Panc1 (cell line): ENCODE measurements at regions not wholly inside any gene's neighbourhood (a gene's known extent, or its start where the extent isn't known, plus 50 kb on each side); places are given as distances from the start of the nearest gene placed in this dataset.
A peak's percentile ranks its signal among the peaks of the same experiment; 100 is the strongest.

Experiments used
- ATAC-seq: fragments of 200-7000 bp; cut with Tn5 transposase; 2 replicates; pipeline ENCODE4 v1.9.1; 2020; ENCODE audit warnings: mild to moderate bottlenecking, moderate library complexity
- BruUV-seq: library from RNA; stranded (reverse); fragments of 400-500 nt; replicated peaks from 2 replicates; lab custom pipeline; 2021; lab: Mats Ljungman, UMichigan
- CTCF ChIA-PET: fragments of 300-600 bp; sonication (Branson Sonifier 250); formaldehyde crosslinking; loops from one replicate; lab custom pipeline; 2022; ENCODE audit warnings: antibody characterized with exemption; lab: Charles Lee
- POLR2A ChIA-PET: fragments of 300-600 bp; sonication (Branson Sonifier 250); formaldehyde crosslinking; loops from one replicate; lab custom pipeline; 2022; ENCODE audit warnings: antibody characterized with exemption; lab: Charles Lee
- DNase-seq: peaks from one replicate; pipeline ENCODE4 v3.0.0-alpha.2; 2010; ENCODE audit warnings: low read depth, low spot score
- H3K27ac ChIP-seq: 2 replicates; pipeline ENCODE4 v1.5.1; 2011; ENCODE audit warnings: mild to moderate bottlenecking, low read length, inconsistent platforms
- H3K27me3 ChIP-seq: fragments of 200-500 bp; sonication (Bioruptor generic); 2 replicates; pipeline ENCODE4 v1.6.0; 2014; ENCODE audit warnings: low read length, inconsistent platforms; ENCODE audit not compliant: control insufficient read depth, insufficient read depth
- H3K36me3 ChIP-seq: fragments of 200-500 bp; sonication (Bioruptor generic); 2 replicates; pipeline ENCODE4 v1.5.1; 2014; ENCODE audit warnings: inconsistent platforms, mild to moderate bottlenecking, low read length, moderate library complexity; ENCODE audit not compliant: control insufficient read depth, insufficient read depth
- H3K4me1 ChIP-seq: 2 replicates; pipeline ENCODE4 v1.5.1; 2011; ENCODE audit warnings: inconsistent platforms, mild to moderate bottlenecking, low read length, moderate library complexity; ENCODE audit not compliant: control insufficient read depth, insufficient read depth
- H3K4me3 ChIP-seq, 2 experiments: 2 replicates each; pipeline ENCODE4 v1.5.1; 2011 to 2012; ENCODE audit warnings: low read depth in 2 of 2, low read length in 2 of 2, mild to moderate bottlenecking in 2 of 2, inconsistent platforms in 1 of 2, moderate library complexity in 1 of 2
- H3K9me3 ChIP-seq: fragments of 200-500 bp; sonication (Bioruptor generic); 2 replicates; pipeline ENCODE4 v1.5.1; 2014; ENCODE audit warnings: low read depth, mild to moderate bottlenecking, inconsistent platforms, low read length, moderate library complexity; ENCODE audit not compliant: control insufficient read depth, insufficient read depth
- POLR2AphosphoS5 ChIP-seq: IDR thresholded peaks from 2 replicates; pipeline ENCODE4 v1.6.1; 2012; ENCODE audit warnings: mild to moderate bottlenecking, low read depth, low read length, moderate library complexity
- SIN3A ChIP-seq: IDR thresholded peaks from 2 replicates; pipeline ENCODE4 v1.6.1; 2012; ENCODE audit warnings: low read depth, mild to moderate bottlenecking, low read length, moderate library complexity, borderline replicate concordance; ENCODE audit not compliant: insufficient read depth
- TCF7L2 ChIP-seq: IDR thresholded peaks from 2 replicates; pipeline ENCODE4 v1.6.1; 2011; ENCODE audit warnings: mild to moderate bottlenecking, low read depth, low read length, inconsistent platforms
- in situ Hi-C: cut with HindIII; loops from 2 replicates; pipeline ENCODE4 v1.10.0; 2016; ENCODE audit warnings: low sequenced_read_pairs, low pct_unique_long_range_greater_than_20kb
- intact Hi-C: fragments of 100-400 bp; cut with micrococcal nuclease; formaldehyde crosslinking; loops from one replicate; pipeline ENCODE4 v1.10.0; 2022; ENCODE audit not compliant: unreplicated experiment
- TF ChIP-seq, protein P1 (sequence below): fragments of 450-650 bp; IDR thresholded peaks from 2 replicates; pipeline ENCODE4 v1.5.1; 2017; ENCODE audit warnings: mild to moderate bottlenecking
- TF ChIP-seq, protein P2 (sequence below), 2 experiments: IDR thresholded peaks; 2 replicates each; pipeline ENCODE4 v1.6.1; 2011 to 2012; ENCODE audit warnings: low read depth in 2 of 2, control low read depth in 1 of 2, low read length in 1 of 2, mild to moderate bottlenecking in 1 of 2, moderate library complexity in 1 of 2; ENCODE audit not compliant: insufficient read depth in 1 of 2

GRCh38 chr15:83379579-83379959, 67.6 kb upstream of the SH3GL3 start:
- Histone ChIP-seq H3K36me3 (no peaks in the 10 kb centered on the region), H3K27me3 (peaks cover 2% of the 10 kb centered on the region; the same call in 1 of the 2 replicates), H3K9me3 (no peaks in the 10 kb centered on the region), H3K4me1 (no peaks in the 10 kb centered on the region), H3K27ac (no peak overlapping the region), H3K4me3 (no peak overlapping the region)
- peak; percentile 67 for ATAC-seq
- BruUV-seq: no TSS peak
- CTCF ChIA-PET: no interaction called here
- TF ChIP-seq SIN3A (no peak), POLR2AphosphoS5 (no peak), TCF7L2 (no peak)
- TF ChIP-seq, protein P1, sequence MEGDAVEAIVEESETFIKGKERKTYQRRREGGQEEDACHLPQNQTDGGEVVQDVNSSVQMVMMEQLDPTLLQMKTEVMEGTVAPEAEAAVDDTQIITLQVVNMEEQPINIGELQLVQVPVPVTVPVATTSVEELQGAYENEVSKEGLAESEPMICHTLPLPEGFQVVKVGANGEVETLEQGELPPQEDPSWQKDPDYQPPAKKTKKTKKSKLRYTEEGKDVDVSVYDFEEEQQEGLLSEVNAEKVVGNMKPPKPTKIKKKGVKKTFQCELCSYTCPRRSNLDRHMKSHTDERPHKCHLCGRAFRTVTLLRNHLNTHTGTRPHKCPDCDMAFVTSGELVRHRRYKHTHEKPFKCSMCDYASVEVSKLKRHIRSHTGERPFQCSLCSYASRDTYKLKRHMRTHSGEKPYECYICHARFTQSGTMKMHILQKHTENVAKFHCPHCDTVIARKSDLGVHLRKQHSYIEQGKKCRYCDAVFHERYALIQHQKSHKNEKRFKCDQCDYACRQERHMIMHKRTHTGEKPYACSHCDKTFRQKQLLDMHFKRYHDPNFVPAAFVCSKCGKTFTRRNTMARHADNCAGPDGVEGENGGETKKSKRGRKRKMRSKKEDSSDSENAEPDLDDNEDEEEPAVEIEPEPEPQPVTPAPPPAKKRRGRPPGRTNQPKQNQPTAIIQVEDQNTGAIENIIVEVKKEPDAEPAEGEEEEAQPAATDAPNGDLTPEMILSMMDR: no peak
- TF ChIP-seq, protein P2, sequence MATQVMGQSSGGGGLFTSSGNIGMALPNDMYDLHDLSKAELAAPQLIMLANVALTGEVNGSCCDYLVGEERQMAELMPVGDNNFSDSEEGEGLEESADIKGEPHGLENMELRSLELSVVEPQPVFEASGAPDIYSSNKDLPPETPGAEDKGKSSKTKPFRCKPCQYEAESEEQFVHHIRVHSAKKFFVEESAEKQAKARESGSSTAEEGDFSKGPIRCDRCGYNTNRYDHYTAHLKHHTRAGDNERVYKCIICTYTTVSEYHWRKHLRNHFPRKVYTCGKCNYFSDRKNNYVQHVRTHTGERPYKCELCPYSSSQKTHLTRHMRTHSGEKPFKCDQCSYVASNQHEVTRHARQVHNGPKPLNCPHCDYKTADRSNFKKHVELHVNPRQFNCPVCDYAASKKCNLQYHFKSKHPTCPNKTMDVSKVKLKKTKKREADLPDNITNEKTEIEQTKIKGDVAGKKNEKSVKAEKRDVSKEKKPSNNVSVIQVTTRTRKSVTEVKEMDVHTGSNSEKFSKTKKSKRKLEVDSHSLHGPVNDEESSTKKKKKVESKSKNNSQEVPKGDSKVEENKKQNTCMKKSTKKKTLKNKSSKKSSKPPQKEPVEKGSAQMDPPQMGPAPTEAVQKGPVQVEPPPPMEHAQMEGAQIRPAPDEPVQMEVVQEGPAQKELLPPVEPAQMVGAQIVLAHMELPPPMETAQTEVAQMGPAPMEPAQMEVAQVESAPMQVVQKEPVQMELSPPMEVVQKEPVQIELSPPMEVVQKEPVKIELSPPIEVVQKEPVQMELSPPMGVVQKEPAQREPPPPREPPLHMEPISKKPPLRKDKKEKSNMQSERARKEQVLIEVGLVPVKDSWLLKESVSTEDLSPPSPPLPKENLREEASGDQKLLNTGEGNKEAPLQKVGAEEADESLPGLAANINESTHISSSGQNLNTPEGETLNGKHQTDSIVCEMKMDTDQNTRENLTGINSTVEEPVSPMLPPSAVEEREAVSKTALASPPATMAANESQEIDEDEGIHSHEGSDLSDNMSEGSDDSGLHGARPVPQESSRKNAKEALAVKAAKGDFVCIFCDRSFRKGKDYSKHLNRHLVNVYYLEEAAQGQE (IDR thresholded peaks at IDR 0.05; ENCODE audit: insufficient read depth in 1 of 2, low read depth in 2 of 2, low read length in 1 of 2): no peak
- POLR2A ChIA-PET: no interaction called here
- intact Hi-C loops (no loop called here), in situ Hi-C loops (no loop called here)
- DNase-seq: no peak

- POLR2A ChIA-PET: no interaction called here
- in situ Hi-C loops: no loop called here
- BruUV-seq: no TSS peak
- CTCF ChIA-PET: interaction anchor here (0.6 kb wide), 1 partner anchor 132 kb away, joined by 3 read pairs; no protein-coding TSS in a partner anchor
- H3K27me3 ChIP-seq: peaks cover 2% of the 10 kb centered on the region; the same call in 1 of the 2 replicates
- H3K4me3 ChIP-seq: no peak overlapping the region
- H3K27ac ChIP-seq: no peak overlapping the region
- H3K9me3 ChIP-seq: no peaks in the 10 kb centered on the region
- no peaks in the 10 kb centered on the region for H3K4me1 ChIP-seq
- intact Hi-C loops: loop anchor here (2.0 kb wide), 1 partner anchor 131 kb away; no protein-coding TSS in a partner anchor
- H3K36me3 ChIP-seq: no peaks in the 10 kb centered on the region
- TF ChIP-seq TCF7L2 (no peak), POLR2AphosphoS5 (no peak), SIN3A (no peak)
- TF ChIP-seq, protein P2 (IDR thresholded peaks at IDR 0.05; ENCODE audit: insufficient read depth in 1 of 2, low read depth in 2 of 2, low read length in 1 of 2): no peak
- TF ChIP-seq, protein P1: no peak
- ATAC-seq: peak; percentile 60; the same call in 1 of the 2 replicates
- DNase-seq: no peak
Observed at GRCh38 chr15:83380059-83380458, 67.1 kb upstream of the SH3GL3 start.
